Tongue (tissue), 1 donor: ENCODE measurements at regions not wholly inside any gene's neighbourhood (a gene's known extent, or its start where the extent isn't known, plus 50 kb on each side); places are given as distances from the start of the nearest gene placed in this dataset.
"Not testable (repeated sequence)": the region's sequence is repeated elsewhere in the genome, so short reads cannot be mapped to it uniquely, and the experiment has no call there.

Experiments used
- DNase-seq: peaks from one replicate; pipeline ENCODE4 v3.0.0-alpha.2; 2015

DNA sequence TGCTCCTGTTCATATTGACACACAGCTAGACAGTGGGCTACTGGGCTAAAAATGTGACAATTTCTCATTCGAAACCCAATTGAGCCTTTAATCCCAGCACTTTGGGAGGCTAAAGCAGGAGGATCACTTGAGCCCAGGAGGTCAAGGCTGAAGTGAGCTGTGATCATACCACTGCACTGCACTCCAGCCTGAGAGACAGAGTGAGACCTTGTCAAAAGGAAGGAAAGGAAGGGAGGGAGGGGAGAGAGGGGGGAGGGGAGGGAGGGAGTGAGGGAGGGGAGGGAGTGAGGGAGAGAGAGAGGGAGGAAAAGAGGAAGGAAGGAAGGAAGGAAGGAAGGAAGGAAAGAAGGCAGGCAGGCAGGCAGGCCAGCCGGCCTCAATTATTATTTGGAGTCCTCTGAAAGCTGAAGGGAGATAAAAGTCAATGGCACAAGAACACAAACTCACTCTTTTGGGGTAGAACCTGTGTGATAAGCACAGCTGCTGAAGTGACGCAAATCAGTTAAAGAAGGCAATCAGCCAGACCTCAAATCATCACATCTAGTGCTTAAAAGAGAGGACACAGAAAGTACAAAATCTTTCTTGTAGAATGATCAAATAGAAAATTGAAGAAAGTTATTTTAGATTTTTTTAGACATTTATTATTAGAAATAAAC lies 98.1 kb downstream of the CCDC71L start:
- DNase-seq = no peak

DNA sequence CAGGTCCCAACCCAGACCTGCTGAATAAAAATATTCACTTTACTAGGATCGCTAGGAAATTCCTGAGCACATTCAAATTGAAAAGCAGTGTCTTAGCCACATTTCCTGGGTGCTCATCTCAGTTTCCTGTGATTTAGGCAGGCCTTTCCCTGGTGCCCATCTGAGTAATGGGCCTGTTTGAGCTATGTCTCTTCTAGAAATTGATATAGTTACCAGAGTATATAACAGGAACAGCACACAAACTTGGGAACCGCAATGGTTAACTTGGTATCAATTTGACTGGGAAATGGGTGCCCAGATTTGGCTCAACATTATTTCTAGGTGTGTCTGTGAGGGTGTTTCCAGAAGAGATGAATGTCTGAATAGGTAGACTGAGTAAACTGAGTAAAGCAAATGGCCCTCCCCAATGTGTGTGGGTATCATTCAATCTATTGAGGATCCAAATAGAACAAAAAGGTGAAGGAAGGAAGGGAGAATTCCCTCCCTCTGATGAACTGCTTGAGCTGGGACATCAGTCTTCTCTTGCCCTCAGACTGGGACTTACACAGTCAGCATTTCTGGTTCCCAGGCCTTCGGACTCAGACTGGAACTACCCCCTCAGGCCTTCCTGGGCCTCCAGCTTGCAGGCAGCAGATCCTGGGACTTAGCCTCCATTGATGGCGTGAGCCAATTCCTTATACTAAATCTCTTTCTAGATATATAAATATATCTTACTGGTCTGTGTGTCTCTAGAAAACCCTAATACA lies 99.1 kb downstream of the CCDC71L start:
- no peak for DNase-seq

DNA sequence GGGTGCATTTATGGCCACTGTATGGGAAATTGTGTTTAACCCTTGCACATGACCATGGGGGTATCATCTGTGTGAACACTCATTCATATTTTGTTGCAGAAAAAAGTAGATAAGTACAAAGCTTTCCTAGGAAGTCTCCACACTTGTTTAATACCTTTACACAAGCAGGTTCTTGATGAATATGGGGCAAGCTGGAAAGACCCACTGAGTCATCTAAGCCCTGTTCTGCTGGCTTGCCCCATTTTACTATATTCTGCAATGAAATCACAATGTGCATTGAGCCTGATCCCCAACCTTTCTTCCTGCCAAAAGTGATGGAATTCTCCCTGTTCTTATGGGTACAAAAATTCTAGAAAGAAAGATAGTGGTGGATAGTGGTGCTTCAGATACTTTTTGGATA lies 99.8 kb downstream of the CCDC71L start:
- no peak for DNase-seq

DNA sequence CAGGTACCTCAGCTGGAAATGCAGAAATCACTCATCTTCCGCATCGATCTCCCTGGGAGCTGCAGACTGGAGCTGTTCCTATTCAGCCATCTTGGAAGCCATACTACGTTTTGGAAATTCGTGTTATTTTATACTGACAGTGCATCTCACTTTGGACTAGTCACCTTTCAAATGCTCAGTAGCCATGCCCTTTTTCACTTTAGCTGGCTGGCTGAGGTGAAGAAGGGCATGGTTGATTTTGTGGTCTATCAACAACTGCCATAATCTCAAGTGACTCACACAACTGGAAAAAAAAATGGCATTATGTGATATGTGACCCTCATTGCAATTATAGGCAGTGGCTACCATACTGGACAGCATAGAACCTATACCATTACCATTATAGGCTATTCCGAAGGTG lies 100.5 kb downstream of the CCDC71L start:
- DNase-seq = no peak

DNA sequence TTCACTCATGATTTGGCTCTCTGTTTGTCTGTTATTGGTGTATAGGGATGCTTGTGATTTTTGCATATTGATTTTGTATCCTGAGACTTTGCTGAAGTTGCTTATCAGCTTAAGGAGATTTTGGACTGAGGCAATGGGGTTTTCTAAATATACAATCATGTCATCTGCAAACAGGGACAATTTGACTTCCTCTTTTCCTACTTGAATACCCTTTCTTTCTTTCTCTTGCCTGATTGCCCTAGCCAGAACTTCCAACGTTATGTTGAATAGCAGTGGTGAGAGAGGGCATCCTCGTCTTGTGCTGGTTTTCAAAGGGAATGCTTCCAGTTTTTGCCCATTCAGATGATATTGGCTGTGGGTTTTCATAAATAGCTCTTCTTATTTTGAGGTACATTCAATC lies 104.7 kb downstream of the CCDC71L start:
- not testable (repeated sequence) for DNase-seq

DNA sequence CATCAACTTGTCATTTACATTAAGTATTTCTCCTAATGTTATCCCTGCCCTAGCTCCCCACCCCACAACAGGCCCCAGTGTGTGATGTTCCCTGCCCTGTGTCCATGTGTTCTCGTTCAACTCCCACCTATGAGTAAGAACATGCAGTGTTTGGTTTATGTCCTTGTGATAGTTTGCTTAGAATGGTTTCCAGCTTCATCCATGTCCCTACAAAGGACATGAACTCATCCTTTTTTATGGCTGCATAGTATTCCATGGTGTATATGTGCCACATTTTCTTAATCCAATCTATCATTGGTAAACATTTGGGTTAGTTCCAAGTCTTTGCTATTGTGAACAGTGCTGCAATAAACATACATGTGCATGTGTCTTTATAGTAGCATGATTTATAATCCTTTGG lies 106.3 kb downstream of the CCDC71L start:
- DNase-seq = not testable (repeated sequence)

DNA sequence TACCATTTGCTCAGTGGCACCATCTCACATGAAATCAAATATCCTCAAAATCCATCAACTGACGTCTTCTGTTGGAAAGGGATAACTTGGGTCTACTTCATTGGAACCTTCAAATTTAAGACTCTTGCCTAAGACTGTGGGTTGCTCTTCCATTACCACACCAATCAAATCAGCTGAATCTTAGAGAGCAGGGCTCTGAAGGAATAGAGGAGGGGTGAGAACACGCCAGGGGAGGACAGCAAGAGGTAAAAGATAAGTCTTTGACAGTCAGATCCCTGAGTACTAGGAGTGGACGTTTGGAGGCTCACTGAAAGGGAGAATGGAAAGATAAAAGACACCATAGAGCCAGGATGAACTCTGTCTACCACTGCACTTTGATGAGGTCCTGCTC lies 107.5 kb downstream of the CCDC71L start:
- no peak for DNase-seq

DNA sequence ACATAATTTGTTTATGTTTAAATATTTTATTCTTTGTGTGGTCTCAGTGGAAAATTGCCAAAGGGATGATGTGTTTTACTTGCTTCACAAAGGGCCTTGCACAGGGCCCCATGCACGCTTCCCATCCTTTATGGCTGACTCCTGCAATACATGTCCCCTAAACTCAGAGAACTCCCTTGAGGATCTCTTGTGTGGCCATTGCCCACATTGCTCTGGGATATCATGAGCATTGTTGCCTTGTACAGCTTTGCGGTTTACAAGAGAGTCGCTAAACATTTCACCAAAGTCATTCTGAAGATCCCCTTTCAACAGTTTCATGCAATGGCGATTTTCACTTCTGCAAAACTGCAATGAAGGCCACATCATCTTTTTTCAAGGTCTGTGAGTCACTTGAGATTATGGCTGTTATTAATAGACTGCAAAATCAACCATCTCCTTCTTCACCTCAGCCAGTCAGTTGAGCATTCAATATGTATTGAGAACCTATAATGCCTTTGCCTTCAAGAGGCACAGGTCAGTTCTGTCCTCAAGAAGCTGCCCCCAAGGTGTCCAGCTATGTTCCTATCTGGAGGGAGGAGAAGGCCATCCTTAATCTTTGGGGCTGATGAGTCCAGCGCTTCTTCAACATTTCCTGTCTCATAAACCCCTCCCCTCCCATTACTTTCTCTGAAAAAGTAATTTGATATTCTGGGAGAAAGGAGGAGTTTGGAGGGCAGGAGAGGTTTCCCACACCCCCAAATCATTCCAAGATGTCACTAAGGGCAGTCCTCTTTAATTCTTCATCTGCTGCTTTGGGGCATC lies 108.1 kb downstream of the CCDC71L start:
- no peak for DNase-seq

DNA sequence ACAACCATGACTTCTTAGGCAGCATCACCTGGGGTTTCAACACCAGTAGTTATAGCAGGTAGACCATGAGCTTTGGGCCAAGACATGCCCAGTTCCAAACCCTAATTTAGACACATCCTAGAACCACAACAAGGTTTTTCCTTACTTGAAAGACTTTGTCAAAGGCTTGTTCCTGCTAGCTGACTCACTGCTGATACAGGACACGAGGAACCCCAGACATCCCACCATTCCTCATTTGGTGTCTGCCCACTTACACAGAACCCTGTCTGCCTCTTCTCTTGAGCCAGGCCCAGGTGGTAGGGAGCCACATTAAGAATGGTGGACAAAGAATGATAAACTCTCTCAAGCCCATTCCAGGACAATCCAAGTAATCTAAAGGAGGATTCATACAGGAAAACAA lies 109.0 kb downstream of the CCDC71L start:
- no peak for DNase-seq

DNA sequence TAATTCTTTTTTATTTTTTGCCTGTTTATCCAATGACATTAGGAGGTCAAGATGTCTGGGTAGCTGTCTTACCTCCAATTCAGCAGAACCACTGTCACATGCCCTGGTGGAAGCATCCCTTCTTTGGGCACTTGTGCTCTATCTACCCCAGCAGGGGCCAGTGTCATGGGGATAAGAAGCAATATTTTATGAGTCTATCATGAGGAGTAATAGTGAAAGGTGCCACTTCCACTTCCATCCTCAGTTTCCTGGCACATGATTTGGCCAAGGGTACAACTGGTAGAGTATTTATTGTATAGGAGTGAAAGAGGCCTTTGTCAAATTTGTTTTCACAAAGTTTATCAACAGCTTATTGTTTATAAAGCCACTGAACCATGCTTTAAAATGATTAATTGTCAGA lies 112.5 kb downstream of the CCDC71L start:
- no peak for DNase-seq

DNA sequence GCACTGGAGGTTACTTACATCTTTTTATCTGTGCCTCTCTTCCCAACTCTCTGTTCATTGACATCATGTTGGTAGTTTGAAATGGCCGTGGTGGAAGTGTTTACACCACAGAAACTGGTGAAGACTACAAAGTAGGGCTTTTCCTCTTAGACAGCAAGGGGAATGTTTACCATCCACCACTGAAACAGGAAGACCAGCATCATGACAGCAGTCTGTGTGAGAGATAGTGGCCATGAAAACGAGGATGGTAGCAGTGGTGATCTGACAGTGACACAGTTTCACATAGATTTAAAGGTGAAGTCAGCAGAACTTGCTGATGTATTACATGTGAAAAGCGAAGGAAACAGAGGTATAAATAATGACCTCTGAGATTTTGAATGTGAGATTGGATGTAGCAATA lies 115.7 kb downstream of the CCDC71L start:
- DNase-seq = no peak

DNA sequence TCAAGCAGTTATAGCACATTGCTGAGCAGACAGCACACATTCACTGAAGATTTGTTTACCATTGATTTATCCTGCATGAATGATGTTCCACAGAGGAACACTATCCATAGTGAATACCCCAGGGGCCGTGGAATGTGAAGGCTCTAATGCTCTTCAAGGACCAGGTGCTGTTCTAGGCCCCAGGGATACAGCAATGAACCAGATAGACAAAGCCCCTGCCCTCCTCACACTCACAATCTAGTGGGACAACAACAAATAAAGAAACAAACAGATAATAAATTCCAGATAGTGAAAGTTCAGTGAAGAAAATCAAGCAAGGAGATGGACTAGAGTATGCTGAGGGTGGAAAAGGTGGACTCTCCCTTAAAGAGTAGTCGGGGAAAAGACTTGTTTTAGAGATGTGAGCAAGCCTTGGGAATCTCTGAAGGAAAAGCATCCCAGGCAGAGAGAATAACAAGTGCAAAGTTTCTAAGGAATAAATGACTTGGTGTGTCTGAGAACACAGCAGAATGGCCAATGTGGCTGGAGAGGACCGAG lies 117.7 kb downstream of the CCDC71L start:
- DNase-seq = no peak

DNA sequence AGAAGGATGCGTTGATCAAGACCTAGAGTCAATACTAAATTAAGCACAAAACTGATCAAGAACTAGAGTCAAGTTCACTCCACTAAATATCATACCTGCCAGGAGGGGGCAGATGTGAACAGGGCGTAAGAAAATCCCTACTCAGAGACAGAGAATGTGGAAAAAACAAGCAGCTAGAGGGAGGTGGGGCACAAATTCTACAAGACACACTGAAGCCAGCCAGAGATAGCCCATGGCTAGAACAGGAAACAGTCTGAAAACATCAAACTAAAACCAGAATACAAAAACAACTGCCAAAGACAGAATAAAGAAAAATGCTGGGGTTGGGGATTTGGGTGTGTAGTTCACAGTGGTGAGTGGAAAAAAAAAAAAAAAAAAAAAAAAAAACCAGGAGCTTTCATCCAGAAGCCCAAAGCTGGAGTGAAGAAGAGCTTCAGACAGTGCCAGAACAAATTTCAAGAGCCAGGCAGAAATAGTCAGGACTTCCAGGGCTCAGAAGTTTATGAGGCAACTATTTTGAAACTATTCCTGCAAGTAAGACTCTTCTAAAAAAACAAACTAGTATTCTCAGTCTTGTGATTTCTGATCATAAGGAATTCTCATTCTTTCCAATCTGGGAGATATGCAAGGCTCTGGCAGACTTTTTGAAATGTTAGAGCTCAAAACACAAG lies 118.3 kb downstream of the CCDC71L start:
- DNase-seq = peak; percentile 66

DNA sequence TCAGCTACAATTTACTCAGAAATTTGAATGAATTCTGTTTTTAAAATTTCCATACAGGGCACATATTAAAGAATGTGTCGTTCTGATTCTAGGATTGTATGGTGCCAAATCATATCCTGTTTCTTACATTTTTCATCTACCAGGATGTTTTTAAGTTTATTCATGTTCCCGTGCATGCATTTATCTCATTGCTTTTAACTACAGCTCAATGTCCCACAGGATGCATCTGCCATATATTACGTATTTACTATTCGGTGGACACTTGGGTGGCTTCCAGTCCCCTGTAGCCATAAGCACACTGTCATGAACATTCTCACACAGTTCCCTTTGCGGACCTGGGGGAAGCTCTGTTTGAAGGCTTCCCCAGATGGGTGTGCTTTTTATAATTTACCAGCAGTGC lies 122.3 kb downstream of the CCDC71L start:
- DNase-seq = no peak

DNA sequence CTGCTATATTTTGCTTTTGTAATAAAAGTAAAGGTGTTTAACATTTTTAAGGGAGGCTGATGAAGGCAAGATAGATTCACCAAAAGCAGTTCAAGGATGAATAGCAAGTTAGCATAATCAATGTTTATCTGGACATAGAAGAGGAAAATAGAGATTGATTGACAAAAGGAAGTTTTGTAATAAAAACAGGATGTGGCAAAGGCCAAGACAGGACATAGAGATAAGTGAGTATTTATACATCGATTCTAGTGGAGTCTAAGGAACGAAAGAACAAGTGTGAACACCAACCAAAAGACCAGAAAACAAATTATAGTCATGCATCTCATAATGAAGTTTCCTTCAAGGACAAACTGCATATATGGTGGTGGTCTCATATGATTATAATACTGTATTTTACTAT lies 123.8 kb downstream of the CCDC71L start:
- no peak for DNase-seq

DNA sequence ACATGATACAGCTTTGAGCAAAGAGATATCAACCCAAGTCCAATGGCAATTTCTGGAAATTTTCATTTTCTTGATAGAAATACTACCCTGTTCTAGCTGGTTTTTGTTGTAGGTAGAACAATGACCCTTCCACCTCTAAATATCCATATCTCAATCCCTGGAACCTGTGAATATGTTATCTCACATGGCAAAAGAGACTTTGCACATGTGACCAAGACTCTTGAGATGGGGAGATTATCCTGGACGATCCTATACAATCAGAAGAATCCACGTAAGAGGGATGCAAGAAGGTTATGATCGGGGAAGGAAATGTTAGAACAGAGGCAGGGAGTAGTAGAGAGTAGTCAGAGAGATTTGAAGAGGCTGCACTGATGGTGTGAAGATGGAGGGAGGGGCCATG lies 124.9 kb downstream of the CCDC71L start:
- no peak for DNase-seq

DNA sequence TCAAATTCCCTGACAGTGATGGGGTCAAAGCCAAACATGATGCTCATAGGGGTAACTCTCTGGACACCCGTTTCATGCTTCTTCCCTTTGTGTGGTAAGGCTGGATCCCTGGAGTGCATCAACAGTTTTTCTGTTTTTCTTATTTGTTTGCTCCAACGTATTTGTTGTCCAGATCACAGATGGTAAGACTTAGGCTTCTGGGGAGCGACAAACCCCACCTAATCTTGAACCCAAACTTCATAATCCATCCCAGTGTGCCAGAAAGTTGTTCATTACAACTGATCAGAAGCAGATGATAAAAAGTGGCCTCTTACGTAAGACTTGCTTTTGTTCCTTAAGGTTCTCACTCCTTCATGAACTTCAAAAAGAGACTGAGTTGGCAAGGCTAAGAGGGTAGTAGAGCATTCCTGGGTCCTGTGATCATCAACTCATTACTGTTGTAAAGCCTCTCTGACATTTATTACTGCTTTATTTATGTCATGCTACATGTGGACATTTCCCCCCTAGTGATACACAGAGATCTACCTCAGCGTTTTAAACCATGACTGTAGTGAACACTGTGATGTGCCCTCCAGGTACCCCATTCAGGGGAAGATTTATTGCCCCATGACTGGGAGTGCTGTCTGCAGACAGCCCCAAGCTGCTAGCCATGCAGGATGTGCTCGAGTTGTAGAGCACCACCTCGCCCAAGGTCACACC lies 125.6 kb downstream of the CCDC71L start:
- no peak for DNase-seq

DNA sequence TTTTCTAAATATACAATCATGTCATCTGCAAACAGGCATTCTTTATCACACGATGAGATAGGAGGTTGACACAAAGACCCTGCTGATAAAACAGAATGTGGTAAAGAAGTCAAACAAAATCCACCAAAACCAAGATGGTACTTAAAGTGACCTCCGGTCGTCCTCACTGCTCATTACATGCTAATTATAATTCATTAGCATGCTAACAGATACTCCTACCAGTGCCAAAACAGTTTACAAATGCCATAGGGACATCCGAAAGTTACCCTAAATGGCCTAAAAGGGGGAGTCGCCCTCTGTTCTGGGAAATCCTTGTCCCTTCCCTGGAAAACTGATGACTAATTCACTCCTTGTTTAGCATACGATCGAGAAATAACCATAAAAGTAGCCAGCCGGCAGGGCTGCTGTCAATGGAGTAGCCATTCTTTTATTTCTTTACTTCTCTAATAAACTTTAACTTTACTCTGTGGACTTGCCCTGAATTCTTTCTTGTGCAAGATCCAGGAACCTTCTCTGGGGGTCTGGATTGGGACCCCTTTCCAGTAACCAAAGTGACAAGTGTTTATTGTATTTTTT lies 126.6 kb downstream of the CCDC71L start:
- no peak for DNase-seq

DNA sequence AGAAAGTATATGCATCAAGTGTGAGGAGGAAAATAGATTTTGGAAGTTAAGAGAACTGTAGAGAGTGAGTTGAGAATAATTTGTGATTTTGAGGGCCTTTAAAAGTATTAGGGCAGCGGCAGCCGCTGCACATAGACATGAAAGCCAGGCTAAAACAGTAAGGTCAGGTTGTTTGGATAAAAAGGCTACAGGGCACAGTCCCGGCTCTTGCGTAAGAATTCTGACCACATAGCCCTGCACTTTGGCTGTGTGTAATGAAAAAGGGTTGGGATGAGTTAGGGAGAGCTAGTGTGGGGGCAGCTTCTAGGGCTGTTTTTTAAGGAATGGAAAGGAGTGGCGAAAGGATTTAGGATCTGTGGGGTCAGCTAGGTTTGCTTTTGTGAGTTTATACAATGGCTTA lies 130.8 kb downstream of the CCDC71L start:
- not testable (repeated sequence) for DNase-seq

DNA sequence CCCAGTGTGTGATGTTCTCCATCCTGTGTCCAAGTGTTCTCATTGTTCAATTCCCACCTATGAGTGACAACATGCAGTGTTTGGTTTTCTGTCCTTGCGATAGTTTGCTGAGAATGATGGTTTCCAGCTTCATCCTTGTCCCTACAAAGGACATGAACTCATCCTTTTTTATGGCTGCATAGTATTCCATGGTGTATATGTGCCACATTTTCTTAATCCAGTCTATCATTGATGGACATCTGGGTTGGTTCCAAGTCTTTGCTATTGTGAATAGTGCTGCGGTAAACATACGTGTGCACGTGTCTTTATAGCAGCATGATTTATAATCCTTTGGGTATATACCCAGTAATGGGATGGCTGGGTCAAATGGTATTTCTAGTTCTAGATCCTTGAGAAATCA lies 134.3 kb downstream of the CCDC71L start:
- not testable (repeated sequence) for DNase-seq

DNA sequence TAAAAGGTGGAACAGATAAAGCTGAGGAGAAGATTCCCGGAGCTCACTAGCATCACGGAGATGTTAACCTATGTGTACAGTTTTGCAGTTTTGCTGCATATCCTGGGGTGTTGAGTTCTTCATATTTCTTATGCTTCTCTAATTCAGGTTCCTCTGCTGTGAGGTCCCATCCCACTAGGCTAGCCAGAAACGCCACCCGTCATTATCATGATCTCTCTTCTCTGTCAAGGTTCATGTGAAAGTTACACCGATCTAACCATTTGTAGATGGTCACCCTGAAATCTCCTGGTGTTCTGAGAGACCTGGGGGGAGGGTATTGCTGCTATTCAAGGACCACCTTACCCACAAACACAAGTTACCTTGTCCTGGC lies 136.3 kb downstream of the CCDC71L start:
- DNase-seq = no peak

DNA sequence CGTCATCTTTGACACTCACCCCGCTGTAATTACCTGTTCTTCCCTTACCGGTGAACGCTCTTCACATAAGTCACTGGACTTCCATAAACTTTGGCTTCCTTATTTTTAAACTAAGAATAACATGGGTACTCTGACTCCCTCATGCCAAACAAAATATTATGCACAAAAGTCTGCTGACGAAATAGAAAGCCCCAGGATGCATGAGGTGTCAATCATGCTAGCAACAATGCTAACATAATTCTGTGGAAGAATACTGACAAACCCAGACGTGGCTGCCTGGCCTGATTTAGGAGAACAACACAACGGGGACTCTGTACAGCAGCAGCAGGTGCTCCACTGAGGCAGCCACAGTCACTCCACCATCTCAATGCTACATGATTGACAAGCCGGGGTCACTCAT lies 137.5 kb downstream of the CCDC71L start:
- no peak for DNase-seq
